ELR (cell line): ENCODE measurements at regions not wholly inside any gene's neighbourhood (a gene's known extent, or its start where the extent isn't known, plus 50 kb on each side); places are given as distances from the start of the nearest gene placed in this dataset.

ENCODE experiments used
- DNase-seq: peaks from one replicate; pipeline ENCODE4 v3.0.0-alpha.2; 2015; ENCODE audit warnings: low read depth

DNA sequence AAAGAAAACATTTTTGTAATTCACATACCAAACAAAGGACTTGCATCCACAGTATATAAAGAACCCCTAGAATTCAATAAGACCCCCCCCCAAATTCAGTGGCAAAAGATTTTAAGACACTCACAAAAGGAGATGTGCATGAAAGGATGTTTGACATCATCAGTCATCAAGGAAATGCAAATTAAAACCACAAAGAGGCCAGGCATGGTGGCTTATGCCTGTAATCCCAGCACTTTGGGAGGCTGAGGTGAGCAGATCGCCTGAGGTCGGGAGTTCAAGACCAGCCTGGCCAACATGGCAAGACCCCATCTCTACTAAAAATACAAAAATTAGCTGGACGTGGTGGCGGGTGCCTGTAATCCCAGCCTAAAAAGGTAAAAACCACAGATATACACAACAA lies 61.3 kb downstream of the AIPL1 start:
- peak; percentile 32 for DNase-seq

DNA sequence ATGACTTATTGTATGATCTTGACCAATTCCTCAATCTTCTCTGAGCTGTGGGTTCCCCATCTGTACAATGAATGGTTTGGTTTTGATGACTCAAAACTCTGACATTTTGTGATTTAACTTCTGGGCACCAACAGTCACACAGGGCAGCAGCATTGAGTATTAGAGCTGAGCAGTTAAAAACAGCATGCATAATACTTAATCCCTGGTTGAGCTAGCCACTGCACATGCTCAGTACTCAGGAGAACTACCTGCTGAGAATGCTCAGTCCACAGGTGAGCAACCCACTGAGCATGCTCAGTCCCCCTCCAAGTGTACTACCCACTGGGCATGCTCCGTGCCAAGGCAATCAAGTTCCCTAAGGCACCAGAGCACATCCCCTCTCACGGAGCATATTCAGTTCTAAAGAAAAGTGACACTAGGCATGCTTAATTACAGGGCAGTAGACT lies 68.7 kb downstream of the AIPL1 start:
- peak; percentile 89 for DNase-seq

DNA sequence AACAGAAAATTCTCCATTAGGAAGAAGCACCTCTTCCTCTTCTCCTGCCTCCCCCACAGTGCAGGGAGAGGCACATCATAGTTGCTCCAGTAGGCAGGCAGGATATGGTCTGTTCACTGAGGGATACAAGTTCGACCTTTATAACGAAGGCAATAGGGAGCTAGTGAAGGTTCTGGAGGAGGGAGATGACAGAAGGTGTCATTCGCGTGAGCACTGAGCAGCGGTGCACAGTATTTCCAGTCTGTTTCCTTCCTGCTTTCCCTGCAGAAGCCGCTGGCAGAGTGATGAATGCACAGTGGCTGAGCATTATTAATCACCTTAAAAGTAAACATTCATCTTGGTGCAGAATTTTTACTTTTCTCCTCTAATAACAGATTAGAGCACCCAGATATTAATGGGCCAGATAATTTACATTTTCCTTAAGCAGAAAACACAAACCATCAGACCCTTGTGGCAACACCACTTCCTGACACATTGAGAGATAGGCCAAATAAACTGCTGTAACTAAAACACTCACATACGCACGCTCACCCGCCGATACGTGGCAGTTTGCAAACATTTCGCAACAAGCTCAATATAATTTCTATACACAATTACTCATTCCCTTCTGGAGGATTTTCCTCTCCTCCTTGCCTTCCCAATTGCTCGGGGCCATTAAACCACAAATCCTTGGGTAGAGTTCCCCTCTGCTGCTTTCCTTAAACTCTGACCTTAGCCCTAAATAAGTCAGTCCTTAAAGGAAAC lies 69.5 kb downstream of the AIPL1 start:
- peak; percentile 90 for DNase-seq

DNA sequence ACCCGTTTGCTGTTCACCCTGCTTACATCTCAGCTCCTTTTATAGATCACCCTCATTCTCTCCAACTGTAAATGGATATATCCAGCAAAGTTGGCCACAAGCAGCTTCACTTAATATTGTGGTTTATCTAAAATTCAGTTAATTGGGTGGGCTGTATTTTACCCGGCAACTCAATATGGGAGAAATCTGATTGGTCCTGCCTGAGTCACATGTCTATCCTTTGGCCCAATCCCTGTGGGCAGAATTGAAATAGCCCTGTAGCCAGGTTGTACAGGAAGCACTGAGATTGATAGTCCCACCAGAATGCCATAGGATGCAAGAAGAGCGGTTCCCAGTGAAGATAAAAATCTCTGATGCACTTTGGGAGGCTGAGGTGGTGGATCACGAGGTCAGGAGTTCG lies 73.2 kb downstream of the AIPL1 start:
- DNase-seq = peak; percentile 54

DNA sequence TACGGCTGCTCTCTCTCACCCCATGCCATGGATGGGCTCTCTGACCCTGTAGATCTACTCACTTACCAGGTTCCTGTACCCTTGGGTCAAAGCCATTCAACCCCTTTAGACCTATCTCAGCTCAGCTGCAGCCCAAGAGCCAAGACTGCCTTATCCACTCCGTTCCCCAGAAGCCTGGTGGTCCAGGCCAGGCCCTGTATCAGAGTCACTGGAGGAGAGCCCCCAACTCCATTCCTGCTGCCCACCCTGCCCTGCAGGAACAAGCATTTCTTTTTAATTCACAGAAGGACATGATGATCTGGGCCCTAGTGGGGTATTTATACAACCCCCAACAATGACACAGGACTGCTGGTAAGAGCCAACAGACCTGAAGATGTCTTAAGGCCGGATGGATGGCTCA lies 76.8 kb downstream of the AIPL1 start:
- no peak for DNase-seq

DNA sequence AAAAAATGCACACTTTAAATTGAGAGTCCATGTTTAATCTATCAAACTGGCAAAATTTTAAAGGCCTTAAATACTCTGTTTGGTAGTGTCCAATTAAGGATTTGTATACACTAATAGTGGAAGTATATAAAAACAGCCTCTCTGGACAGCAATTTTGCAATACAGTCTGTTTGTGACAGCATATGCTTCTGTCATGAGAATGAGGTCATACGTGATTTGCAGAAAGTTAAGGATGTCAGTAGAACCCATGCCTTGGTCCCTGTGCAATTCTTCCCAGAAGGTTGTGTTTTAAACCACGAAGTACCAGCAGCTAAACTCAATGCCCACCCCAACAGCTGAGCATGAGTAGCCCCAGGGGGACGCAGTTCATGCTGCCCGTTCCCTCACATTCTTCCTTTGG lies 78.4 kb downstream of the AIPL1 start:
- no peak for DNase-seq

DNA sequence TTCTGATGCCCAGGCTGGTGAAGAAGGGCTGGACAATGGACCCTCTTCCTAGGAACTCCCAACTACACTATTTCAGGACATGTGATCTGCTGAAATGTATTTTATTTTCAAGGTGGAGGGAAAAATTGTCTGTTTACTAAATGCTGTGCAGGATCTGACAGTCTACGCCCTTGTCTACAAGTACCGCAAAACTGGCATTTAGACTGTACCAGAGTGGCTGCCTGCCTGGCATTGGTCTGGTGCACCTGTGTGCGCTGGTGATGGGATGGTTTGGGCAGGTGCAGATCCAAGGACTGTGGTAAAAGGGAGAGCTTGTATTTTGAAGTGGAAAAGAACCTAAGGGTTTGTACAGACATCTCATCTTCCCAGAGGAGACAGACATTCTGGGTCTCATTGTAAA lies 79.7 kb downstream of the AIPL1 start:
- DNase-seq = no peak

DNA sequence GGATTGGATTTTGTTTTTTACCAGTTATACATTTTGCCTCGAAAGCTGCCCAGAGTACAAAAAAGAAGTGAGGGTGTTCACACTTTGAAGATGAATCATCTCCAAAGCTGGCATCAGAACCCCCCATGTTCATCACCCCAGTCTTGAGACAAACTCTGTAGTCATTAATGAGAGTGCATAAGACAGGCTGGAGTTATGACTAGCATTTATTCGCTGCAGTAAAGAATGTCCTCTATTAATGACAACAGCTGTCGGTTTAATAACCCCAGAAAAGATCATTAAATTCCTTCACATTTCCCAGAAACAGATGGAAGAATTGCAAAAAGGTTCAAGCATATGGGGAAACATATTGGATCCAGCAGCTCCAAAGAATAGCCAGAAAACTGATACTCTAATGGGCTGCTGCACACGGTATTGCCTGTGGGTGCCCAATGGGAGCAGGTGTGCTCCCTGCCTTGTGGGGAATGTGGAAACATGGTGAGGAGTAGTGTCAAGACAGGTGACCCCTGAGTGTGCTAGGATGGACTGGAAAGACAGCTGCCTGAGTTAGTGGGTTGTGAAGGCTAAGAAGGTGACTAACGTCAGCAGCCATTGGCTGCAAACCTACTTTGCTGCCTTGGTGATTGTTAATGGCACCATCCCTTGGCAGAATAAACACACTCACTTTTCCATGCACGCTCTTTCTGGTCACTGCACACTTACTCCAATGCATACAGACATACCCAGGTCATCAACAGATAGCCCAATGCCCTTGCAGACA lies 81.9 kb downstream of the AIPL1 start:
- DNase-seq = no peak

DNA sequence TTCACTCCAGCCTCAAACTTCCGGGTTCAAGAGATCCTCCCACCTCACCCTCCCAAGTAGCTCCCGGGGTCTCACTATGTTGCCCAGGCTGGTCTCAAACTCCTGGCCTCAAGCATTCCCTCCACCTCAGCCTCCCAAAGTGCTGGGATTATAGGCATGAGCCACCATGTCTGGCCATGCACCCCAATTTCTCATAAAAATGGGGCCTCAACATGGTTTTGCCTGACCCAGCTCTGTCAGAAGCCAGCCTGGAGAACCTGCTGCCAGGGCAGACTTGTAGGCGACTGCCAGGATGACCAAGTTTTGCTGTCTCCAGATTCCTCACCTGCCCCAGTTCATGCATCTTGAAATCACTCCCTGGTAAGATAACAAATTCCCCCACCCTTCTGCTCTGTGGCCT lies 82.9 kb downstream of the AIPL1 start:
- no peak for DNase-seq

DNA sequence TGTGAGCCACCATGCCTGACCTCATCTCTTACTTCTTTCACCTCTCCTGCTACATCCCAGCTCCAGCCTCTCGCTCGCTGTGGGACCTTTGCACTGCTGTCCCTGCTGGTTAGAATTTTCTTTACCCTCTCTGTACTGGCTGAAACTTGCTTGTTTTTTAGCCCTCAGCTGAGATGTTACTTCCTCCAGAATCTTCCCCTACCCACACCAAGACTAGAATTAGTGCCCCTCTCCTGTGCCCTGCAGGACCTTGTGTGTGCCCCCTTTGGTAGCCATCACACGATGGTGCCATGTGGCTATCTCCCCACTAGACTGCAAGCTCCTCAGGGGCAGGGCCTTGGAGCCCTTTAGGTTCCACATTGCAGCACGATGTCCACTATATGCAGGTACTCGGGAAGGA lies 84.1 kb downstream of the AIPL1 start:
- DNase-seq = no peak

DNA sequence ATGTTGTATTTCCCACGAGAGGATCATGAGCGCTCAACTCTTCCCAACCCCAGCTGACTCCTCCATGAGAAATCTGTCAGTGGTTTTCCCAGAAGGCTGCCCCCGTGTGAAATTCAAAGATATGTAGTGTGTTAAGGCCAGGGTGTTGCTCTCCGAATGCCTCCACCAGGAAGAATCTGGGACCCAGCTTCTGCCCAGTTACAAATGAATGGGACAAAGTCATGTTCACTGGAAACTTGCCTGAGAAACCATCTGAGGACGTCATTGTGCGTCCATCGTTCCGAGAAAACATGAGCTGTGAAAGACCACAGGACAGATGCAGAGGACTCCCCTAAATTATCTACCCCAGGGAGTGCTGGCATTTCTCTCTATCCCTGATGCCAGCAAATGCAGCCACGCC lies 86.0 kb downstream of the AIPL1 start:
- no peak for DNase-seq

DNA sequence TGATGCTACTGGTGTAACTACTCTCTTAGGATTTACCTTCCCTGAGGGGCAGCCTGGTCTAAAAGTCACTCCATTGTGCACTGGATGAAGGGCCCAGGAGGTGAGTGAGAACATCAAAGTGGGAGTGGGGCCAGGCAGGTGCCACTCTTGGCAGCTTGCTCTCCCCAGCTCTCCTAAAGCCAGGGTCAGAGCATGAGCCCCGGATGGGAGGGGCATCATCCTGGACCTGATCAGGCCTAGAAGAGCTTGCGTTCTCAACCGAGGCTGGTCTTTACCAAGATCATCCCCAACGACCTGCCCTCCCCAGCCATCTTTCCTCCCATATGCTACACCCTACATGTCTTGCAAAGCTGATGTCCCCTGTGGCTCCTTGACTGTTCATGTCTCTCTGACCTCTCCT lies 87.1 kb downstream of the AIPL1 start:
- no peak for DNase-seq

DNA sequence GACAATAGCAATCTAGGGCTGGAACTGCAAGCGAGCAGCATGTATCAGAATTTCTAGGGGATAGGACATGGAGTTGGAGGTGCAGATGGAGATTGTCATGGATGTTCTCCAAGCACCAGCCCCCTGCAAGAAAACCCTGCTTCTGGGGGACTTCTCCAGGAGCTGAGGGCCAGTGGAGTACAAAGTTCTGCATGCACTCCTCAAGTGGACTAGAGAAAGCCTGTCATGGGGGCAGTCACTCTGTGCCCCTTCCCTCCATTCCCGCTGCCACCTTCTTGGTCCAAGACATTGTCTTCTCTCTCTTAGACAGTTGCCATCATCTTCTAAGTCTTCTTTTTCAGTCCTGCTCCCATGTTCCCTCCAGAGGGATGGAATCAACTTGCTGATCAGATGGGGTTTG lies 87.9 kb downstream of the AIPL1 start:
- DNase-seq = no peak

DNA sequence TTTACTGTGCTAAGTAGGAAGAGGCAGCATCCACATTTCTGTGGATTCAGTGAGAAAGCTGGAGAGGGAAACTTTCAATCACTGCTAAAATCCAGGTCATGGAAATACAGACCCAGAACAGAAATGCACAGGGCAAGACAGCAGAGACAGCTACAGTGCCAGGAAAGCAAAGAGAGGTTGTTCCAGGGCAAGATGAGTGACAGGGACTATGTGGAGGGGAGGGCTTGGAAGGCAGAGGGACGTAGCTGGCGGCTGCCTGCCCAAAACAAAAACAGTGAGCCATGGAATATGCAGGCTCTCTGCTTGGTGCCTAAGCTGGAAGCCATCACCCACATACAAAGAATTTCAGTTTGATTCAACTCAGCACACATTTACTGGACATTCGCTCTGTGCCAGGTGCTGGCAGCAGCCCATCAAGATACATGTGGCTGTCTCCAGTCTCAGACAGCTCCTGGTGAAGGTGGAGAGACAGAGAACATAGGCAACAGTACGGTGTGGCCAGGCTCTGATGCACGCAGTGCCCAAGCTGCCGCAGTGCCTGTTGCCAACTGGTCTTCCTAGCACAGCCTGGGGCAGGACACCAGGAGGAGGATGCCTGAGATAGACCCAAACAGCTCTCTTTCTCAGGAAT lies 88.7 kb downstream of the AIPL1 start:
- no peak for DNase-seq

DNA sequence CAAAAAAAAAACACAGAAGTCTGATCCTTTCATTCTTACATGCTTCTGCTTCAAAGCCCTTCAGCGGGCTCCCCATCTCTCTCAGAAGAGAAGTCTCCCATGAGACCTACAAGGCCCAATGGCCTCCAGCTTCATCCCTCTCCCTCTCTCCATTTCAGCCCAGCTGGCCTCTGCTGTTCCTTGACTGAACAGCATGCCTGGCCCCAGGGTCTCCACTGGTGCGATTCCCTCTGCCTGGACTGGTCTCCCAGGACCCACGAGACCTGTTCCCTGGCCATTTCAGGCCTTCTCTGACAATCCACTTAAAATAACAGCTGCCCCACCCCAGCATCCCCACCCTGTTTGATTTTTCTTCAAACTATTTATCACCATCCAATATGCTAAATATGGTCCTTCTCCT lies 91.2 kb downstream of the AIPL1 start:
- no peak for DNase-seq

DNA sequence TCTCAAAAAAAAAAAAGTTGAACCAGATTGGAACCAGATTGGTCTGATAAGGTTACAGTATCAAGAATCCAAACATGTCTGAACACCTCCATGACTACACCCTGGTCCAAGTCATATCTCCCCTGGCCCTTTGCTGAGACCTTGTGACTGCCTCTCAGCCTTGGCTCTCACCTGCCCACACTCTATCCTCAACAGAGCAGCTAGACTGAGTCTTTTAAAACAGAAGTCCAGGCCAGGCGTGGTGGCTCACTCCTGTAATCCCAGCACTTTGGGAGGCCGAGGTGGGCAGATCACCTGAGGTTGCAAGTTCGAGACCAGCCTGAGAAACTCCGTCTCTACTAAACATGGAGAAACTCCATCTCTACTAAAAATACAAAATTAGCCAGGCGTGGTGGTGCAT lies 91.7 kb downstream of the AIPL1 start:
- no peak for DNase-seq

DNA sequence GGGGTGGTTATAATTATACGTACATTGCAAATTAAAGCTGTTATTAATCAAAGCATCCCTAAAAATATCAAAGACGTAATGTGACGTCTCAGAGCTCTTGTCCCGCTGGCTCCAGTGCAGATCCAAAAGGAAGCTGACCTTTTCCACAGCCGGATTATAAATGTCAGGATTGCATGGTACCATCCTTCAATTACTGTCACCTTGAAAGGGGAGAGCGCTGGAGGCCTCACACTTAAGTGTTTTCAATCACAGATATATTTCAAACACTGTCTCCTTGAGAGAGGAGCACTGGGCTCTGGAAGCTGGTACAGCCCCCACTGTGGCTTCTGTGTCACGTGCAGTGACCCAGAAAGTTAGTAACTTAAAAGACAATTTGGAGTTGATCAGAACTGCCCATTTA lies 94.2 kb downstream of the AIPL1 start:
- no peak for DNase-seq

DNA sequence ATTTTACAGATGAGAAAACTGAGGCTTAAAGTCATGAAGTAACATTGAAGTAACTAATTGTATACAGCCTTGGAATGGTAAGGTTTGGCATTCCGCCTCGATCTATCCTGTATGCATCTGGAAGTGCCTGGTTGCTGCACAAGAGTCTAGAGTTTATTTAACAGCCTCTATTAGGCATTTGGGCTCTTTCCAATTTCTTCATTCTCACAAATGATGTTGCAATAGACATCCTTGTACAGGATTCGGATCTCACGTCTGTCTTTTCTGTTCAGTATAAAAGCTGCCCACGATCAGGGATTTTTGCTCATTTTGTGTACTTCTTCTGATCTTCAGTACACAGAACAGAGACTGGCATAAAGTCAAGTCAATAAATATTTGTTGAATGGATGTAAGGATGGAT lies 100.5 kb downstream of the AIPL1 start:
- DNase-seq = no peak

DNA sequence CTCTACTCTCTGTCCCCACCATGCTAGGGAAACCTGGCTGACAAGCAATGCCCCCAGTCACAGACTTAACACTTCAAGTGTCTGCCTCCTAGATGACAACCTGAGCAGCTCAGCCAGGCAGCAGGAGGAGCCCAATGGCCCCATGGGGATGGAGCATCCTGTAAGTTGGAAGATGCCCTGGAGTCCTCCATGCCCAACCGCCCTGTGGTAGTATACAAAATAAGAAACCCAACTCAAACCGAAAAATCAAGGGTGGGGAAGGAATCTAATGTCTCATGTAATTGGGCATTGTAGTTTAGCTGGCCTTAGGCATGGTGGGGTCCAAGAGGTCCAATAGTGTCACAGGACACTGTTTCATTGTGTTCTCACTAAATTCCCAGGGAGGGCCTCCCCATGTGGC lies 104.0 kb downstream of the AIPL1 start:
- no peak for DNase-seq

DNA sequence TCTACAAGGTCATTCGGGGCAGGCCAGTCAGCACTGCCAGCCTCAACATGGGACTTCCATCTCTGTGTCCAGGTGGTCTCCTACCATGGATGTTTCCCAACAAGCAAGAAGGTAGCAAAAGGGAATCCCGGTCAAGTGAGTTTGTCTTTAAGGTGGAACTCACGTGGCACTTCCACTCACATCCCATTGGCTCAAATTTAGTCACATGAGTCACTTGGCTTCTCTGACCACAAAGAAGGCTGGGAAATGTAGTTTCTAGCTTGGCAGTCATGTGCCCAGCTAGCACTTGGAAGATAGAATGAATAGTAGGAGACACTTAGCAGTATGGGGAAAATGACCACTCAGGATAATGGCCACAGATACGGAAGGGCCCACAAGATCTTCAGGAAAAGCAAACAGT lies 106.6 kb downstream of the AIPL1 start:
- peak; percentile 30 for DNase-seq

DNA sequence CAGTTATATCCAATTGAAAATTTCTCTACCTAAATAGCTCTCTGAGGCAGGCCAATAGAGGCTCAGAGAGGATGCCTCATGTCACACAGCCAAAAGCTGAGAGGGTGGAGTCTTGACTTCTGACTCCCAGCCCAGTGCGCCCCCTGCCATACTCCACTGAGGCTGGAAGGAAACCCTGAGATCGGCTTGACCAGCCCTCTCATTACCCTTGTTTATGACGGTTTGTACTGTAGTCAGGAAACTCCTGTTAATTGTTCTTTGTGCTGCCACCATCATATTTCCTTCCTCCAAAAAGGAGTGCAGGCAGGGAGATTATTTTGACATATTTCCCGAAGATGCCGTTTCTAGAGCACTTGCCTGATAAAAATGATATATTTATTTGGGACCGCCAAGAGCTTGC lies 107.9 kb downstream of the AIPL1 start:
- DNase-seq = no peak

DNA sequence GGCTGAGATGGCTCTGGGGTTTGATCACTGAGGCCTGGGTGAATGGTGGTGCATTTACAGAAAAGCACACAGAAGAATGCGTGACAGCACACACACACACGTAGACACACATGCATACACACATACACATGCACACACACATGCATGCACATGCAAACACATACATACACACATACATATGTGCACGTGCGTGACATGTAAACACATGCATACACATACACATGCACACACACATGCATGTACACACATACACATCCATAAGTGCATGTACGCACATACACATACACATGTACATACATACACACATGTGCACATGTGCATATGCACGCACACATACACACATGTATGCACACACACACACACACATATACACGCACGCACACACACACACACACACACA lies 108.4 kb downstream of the AIPL1 start:
- DNase-seq = no peak

DNA sequence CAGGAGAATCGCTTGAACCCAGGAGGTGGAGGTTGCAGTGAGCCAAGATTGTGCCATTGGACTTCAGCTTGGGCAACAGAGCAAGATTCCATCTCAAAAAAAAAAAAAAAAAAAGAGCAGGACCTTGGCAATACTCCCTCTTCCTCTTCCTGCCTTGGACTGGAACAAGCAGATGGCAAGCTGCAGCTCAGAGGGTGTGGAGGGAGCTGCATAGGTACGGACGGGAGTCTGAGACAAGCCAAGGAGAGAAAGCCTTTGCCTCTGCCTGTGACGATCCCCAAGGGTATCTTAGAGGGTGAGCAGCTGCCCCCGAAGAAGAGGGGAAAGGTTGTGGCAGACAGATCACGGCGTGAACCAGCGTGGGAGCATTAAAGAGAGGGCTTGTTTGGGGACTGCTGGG lies 109.2 kb downstream of the AIPL1 start:
- no peak for DNase-seq
